MV-4-11 (cell line): ENCODE measurements at regions not wholly inside any gene's neighbourhood (a gene's known extent, or its start where the extent isn't known, plus 50 kb on each side); places are given as distances from the start of the nearest gene placed in this dataset.

Experiments used
- DNase-seq: peaks from one replicate; lab custom pipeline; 2025; lab: John Stamatoyannopoulos, UW

DNA sequence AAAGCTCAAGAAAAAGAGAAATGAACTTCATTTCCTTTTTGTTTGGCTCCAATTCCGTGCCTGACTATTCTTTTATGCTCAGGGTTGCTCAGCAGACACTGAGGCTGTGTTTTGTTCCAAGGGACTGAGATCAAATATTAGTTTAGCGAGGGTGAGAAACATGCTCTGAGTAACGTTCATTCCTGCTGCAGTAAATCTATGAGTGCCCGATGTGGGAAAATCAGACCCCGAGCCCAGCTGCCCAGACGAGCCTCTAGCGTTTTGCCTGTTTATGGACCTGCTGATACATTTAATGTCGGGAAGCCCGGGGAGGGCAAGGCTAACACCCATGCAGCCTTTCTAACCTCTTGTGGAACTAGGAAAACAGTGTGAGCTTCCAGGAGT lies 119.2 kb downstream of the VAPA start:
- DNase-seq, result no peak

DNA sequence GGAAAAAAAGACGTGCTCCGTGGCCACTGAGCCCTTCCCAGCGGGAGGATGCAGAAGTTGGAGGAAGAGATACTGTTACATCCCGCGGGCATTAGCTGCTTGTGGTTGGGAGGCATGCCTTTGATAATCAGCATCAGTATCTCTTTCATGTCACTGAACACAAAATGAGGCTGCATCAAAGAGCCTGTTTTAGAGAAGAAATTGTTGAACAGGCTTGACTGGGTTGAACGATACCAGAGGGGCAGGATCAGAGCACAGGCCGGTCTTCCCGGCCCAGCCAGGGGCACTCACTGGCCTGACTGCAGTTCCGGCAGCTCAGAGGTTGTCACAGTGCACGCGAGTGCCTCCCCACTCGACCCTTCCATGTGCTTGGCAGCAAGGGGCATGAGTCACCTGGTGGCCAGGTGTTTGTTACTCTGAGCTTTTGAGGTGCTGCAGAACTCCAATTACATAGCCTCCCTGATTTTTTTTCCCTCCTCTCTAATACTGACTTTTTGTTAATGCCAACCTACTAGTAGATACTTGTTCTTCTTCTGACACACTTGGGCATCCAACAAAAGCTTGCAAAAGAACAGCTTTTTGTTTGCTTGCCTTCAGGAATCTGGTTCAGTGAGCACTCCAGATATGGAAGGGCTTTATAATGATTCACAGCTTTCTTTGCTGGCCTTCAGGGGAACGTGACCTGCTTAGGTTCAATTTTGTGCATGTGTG lies 121.6 kb downstream of the VAPA start:
- DNase-seq, result no peak

DNA sequence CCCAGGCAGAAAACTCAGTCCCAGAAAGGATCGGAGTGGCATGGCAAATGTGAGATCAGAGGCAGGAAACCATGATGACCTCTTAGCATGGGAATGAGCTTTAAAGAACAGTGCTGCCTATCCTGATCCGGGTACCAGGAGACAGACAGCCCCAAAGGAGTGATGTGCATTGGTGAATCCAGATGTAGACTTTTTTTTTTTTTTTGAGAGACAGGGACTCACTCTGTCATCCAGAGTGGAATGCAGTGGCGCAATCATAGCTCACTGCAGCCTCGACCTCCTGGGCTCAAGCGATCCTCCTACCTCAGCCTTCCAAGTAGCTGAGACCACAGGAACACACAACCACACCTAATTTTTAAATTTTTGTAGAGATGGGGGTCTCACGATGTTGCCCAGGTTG lies 122.7 kb downstream of the VAPA start:
- DNase-seq, result no peak

DNA sequence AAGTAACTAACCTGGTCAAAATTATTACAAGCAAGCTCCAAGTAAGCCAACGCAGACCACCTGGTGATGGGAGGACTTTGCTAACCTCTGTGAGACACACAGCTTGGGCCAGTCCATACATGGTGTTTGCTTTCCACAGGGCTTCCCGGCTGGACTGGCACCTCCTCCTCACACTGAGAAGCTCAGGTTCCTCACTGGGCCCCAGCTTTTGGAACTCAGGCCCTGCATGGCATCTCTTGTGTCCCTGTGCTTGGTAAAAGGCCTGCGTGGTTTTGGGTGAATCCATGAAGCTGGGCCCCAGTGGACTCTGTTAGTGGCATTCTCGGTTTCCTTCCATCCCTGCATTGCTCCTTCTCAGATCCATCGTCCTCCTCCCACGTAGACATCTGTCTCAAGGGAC lies 123.4 kb downstream of the VAPA start:
- DNase-seq, result no peak

DNA sequence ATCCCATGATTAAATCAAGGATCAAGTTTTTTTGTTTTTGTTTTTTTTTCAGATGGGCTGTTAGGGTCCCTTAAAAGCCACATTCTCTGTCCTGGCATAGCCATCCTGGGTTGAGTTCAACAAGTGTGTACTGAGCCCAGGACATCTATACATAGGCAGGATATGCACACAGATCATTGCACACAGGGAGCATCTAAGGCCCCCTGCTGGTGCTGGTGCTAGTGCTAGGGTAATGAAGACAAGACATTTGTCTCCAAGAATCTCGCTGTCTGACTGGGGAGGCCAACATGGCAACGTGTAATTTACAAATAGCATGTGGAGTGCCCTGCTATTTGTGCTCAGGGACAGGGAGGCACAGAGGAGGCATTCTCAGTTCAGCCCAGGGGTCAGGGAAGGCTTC lies 124.5 kb downstream of the VAPA start:
- no peak for DNase-seq

DNA sequence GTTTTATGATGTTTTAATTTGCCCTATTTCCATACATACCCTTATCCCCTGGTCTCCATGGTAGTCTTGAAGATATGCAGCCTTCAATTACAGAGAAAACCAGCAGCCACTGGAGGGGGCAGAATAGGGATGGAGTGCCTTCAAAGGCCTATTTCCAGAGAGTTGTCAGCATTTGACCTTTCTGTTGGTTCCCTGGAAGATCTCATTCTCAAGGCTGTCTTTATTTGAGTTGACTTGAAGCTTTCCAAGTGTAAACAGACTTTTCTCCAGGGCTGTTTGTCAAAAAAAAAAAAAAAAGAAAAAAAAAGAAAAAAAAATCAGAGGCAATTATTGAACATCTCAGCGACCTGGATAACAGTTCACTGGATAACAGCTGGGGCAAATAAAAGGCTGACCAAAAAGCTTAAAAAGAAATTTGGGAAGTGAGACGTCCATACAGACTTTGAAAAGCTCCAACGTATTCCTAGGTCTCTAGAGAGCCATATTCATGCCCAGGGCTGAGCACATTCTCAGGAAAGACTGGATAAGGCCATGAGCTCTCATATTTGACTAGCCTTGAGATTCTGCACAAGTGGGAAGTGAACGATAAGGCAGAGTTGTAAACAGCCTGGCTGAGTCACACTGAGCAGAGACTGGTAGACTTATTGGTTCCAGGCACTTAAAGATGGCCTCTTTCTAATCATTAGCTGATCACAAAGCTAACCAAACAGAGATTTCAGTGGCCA lies 126.6 kb downstream of the VAPA start:
- DNase-seq, result no peak

DNA sequence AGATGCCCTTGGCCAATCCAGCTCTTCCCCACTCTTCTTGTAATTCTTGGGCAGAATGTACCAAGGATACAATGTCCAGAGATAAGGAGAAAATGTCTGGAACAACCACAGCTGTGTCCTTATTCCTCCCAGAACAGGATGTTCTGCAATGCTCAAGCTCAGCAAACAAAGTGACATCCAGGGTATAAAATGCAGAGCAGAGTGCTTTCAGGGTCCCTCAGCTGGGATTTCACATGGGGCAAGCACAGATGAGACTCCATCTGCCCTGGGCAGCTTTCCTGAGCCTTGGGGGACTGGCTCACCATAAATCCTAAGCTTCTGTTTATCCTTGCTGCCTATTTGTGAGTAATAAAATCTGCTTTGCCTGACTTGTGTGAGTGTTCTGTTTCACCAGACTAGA lies 127.4 kb downstream of the VAPA start:
- no peak for DNase-seq

DNA sequence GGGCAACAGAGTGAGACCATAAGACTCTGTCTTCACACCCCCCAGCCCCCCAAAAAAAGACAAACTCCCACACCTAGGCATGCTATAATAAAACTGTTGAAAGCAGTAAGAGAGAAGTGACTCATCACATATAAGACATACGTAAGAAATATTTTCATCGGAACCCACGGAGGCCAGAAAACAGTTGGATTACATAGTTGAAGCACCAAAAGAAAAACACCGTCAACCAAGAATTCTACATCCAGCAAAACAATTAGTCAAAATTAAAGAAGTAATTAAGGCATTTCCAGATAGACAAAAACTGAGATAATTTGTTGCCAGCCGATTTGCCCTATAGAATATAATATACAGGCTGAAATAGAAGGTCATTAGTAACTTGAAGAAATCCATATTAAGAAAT lies 128.7 kb downstream of the VAPA start:
- DNase-seq, result no peak

DNA sequence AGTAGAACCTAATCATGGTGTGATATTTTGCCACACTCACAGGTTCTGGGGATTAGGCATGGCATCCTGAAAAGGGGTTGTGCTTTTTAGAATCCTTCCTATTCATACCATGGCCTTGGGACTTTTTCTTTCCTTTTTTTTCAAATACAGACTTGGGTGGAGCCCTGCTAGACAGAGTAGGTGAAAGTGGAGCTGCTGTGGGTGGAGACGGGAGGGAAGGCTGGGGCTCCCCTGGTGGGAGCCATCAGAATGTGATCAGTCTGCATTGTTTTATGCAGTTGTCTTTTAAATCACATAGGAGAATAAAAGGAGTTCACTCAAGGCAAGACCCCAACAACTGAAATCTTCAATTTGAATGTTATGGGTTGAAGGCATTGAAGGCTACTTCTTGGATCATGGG lies 130.2 kb downstream of the VAPA start:
- no peak for DNase-seq

DNA sequence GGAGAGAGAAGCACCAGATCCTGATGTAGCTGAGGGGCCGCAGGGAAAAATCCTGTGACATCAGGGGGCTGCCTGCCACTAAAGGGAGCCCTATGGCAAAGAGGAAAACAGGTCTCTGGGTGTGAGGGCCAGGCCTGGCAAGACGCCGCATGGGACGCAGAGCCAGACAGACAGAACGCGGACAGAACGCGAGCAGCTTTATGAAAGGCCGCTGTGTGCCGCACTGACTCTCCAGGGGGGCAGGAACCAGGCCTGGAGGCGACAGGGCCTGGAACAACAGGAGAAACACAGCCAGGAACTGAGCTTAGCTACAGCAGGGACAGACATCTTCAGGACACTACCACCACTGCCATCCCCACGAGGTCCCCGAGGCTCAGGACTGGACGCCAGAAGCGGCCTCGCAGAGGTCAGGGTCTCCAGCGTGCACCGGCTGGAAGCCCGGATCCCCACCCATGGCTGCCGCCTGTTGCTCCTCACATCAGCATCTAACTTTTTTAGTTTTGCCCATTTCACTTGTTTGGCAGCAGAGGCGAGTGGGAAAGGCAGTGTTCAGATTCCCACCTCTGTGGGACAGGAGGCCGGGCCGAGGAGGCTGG lies 131.6 kb downstream of the VAPA start:
- DNase-seq, result no peak

DNA sequence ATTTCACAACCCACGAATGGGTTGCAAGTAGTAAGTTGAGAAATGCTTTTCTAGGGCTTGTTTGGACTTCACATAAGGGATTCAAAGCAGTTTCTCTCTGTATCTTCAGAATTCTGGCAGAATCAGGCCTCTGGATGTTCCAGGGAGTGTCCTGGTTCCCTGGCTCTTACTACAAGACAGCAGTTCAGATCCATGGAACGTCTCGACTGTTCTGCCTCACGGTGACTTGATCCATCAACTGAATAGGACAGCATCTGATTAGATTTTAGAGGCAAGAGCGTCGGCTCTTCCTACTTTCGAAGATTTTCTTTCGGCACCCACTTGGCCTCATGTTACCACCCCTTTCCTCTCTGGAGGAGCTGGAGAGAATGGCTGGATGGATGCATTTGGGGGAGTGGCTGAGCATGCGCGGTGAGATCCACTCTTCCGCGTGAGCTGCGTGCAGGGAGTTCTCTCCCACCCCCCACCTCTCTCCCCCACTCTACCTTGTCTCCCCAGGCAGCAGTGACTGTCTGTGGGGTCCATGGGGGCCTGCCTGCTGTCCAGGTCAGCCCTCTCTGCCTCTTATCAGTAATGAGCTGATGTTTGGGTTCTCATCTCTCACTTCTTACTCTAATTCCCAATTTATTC lies 132.5 kb downstream of the VAPA start:
- DNase-seq, result no peak

DNA sequence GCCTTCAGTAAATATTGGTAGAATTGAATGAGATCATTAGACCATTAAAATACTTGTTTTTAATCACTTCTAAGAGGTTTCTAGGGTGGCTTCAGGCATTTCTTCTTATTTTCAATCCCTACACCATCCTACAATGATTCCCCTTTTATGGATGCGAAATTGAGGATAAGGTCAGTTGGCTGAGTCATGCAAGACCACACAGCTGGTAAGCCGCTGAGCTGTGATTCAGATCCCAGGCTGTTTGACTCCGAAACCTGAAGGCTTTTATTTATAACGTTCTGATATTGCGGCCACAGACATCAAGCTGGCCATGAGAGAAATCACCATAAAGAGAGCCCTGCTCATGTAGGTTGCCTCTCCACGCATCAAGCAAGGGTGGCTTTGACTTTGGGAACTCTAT lies 133.4 kb downstream of the VAPA start:
- no peak for DNase-seq

DNA sequence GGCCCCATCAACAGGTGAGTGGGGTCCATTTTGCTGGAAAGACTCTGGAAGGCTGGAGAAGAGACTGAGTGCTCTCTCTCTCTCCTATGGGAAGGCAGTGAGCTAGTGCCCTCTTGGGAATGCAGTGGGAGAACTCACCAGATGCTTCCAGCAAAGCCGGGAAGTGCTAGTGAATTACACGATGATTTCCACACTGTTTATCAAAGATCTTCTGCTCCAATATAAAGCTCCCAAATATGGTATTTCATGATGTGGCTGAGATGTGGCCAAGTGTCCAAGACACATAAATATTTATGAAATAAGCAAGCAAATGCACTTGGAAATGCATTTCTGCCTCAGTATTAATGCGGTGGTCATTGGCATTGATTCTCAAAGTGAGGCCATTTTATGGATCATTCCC lies 135.9 kb downstream of the VAPA start:
- DNase-seq, result no peak

DNA sequence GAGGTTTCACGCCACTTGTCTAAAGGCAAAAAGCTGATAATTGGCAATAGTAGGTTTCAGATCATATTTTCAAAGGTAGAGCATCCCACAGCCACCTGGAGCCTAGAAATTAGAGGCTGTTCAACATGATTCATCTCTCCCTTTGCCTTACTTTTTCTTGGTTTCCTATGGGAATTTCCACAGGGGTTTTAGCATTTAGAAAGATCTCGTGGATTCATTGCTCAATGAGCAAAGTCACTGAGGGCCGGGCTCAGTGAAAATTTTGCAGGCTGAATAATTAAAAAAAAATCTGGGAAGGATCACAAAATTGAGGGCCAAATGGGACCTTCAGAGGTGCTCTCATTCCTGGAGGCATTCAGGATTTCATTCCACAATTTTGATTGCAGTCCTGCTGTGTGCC lies 137.1 kb downstream of the VAPA start:
- no peak for DNase-seq

DNA sequence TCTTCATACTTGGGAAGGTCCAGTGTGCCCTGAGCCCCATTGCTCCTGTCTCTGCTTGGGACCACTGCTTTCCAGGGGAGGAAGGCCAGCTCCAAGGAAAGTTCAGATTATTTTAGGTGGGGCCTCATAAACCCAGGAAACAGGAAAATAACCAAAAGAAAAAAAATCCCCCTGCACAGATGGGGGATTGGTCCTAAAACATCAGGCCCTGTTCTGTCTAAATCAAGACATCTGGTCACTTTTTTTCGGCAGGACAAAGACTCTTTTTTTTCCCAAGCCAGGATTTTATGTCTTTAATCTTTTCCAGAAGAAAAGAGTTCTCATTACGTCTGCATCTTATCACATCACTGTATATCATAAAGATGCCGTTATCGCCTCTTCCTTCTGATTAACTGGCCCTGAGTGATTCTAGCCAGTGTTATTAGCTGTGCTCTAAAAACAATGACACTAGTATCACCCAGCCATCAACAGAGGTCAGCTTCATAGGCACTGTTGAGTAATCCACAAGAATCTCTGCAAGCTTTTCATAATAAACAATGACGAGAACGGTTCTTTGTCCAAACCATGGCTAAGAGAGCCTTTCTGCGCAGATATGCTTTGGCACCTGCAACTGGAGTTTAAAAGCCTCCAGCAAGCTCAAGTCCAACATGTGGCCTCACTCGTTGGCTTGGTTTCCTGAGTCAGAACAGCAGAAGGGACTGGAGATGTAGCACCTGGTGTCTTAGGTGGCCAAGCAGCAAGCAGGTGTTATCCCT lies 138.2 kb downstream of the VAPA start:
- DNase-seq, result no peak

DNA sequence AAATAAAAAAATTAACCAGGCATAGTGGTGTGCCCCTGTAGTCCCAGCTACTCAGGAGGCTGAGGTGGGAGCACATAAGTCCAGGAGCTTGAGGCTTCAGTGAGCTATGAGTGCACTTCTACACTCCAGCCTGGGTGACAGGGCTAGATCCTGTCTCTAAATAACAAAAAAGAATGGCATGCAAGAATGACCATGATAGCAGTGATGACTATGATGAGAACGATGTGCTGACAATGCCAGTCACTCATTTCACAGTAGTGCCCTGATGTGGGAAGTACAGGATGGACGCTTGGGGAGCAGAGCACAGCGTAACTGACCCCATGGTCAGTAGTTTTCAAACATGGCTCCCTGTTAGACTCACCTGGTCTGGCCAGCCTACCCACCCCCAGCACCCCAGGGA lies 139.1 kb downstream of the VAPA start:
- DNase-seq, result no peak

DNA sequence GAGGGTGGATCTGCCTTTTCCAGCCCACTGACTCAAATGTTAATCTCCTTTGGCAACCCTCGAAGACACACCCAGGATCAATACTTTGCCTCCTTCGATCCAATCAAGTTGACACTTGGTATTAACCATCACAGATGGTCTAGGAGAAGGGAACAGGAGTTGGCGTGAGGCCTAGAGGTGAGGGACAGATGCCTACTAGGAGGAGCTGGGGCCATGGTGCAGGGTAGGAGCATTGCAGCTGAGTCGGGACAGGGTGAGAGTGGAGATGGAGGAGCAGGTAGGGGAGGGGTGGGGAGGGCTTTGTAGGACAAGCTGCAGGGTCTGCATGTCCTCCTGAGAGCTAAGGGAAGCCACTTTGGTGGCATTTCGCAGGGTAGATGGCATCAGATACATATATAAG lies 140.0 kb downstream of the VAPA start:
- no peak for DNase-seq

DNA sequence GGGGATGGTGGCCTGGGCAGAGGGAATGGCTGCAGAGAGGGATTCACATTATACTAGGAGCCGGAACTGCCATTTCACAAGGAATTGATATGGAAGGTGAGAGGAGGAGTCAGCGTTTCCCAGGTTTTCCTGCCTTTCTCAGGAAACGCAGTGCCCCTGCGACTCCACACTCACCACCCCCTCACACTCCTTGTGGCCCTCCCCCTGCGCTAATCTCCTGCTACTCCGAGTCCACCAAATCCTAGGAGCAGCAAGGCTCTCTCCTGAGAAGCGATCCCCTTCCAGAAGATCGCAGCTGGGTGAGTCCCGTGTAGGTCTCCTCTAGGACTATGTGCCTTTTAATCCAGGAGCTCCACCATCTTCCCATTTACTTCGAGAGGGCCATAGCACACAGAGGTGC lies 140.6 kb downstream of the VAPA start:
- no peak for DNase-seq

DNA sequence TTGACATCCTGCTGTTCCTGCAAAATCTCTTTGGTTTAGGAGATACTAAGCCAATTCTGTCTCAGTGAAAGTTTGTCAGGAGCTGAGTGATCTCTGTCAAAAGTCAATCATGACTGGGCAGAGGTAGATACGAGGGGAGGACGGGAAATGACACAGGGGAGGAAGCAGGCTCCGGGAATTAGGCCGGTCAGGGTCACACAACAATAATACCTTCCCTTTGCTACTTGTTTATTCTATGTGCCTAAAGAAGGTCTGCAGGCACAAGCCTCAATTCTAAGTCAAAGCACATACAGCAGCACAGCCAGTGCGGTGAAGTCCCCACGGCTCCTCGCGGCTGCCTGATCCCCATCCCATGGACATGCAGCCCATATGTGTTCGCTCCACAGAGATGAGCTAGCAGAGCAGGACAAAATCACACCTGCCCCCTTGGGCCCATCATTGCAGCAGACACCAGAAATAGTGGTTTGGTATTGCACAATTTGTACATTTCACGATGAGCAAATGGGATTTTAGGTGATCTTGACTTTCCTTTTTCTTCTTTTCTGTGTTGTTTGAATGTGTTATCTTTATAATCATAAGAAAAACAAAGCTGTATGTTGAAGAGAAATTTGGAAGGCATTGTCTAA lies 141.4 kb downstream of the VAPA start:
- peak; percentile 18 for DNase-seq

DNA sequence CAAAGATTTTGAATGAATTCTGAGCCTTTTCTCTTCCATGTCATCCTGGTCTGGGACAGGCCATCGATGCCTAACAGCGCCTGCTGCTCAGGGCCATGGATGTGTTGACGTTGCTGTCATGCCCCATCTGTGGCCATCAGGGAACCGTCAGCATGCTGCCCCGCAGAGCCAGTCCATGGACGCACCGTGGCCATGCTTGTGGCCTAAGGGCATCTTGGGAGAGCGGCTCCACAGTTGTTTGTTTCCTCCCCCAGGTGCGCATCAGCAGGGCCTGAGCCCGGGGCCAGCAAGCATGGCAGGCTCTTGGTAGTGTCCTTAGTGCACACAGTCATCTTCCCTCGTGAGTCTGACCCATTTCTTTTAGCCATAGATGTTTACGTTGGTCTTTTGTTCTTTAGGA lies 142.7 kb downstream of the VAPA start:
- DNase-seq, result no peak

DNA sequence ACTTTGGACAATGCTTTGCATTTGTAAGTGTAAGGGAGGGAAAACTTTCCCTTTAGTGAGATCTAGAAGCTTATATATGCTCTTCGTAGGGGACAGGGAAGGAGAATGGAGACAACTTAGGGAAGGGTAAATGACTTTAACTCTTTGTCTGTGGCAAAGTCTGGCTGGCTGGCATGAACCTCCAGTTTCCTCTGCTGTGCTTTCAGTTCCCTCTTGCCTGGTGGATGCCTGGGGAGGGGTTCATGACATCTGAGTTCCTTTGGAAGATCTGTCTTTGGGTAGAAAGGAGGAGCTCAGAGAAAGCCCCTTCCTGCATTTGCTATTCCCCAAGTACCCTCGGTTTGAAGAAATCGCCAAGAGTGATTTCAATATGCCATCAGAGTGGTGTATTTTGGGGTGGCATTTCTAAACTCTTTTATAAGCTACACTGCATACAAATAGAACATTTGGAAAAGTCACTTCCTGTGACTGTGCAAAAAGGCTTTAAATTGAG lies 143.6 kb downstream of the VAPA start:
- peak; percentile 80 for DNase-seq
